Liver (tissue), 8 donors: ENCODE measurements at regions not wholly inside any gene's neighbourhood (a gene's known extent, or its start where the extent isn't known, plus 50 kb on each side); places are given as distances from the start of the nearest gene placed in this dataset.

Experiments
- DNase-seq: peaks from one replicate; pipeline ENCODE4 v3.0.0-alpha.2; 2017; ENCODE audit warnings: low spot score
- H3K27ac ChIP-seq, 2 donors: one replicate each; pipeline ENCODE4 v1.7.0; 2013; ENCODE audit warnings: inconsistent platforms in 2 of 2, low read length in 2 of 2, control low read depth in 1 of 2, low read depth in 1 of 2, mild to moderate bottlenecking in 1 of 2
- H3K27me3 ChIP-seq, 4 donors: one replicate each; pipeline versions ENCODE4 v1.6.1 to v1.7.0; 2013; ENCODE audit warnings: low read length in 3 of 4, inconsistent platforms in 1 of 4, mild to moderate bottlenecking in 1 of 4, moderate library complexity in 1 of 4; ENCODE audit not compliant: control insufficient read depth in 4 of 4, insufficient read depth in 4 of 4
- H3K36me3 ChIP-seq, 4 donors: one replicate each; pipeline versions ENCODE4 v1.6.1 to v1.7.0; 2013; ENCODE audit warnings: low read length in 3 of 4, mild to moderate bottlenecking in 3 of 4, low read depth in 1 of 4, moderate library complexity in 1 of 4; ENCODE audit not compliant: control insufficient read depth in 4 of 4, insufficient read depth in 3 of 4
- H3K4me1 ChIP-seq, 4 donors: one replicate each; pipeline versions ENCODE4 v1.6.1 to v1.7.0; 2013; ENCODE audit warnings: low read length in 3 of 4, mild to moderate bottlenecking in 3 of 4, moderate library complexity in 1 of 4; ENCODE audit not compliant: control insufficient read depth in 4 of 4, insufficient read depth in 4 of 4
- H3K4me3 ChIP-seq, 3 donors: one replicate each; pipeline versions ENCODE4 v1.6.1 to v1.7.0; 2013; ENCODE audit warnings: low read length in 3 of 3, control low read depth in 1 of 3, low read depth in 1 of 3, mild to moderate bottlenecking in 1 of 3
- H3K9ac ChIP-seq, 2 donors: one replicate each; pipeline ENCODE4 v1.7.0; 2013; ENCODE audit warnings: low read length in 2 of 2, mild to moderate bottlenecking in 2 of 2, moderate library complexity in 2 of 2, control low read depth in 1 of 2, low read depth in 1 of 2
- H3K9me3 ChIP-seq, 4 donors: one replicate each; pipeline versions ENCODE4 v1.6.1 to v1.7.0; 2013; ENCODE audit warnings: low read length in 3 of 4; ENCODE audit not compliant: control insufficient read depth in 4 of 4
- EGR1 ChIP-seq, 2 donors: IDR thresholded peaks; 2 replicates each; pipeline ENCODE4 v1.6.1; 2016 to 2018; ENCODE audit warnings: antibody characterized with exemption in 2 of 2, low read depth in 2 of 2
- FOXA1 ChIP-seq: IDR thresholded peaks from 2 replicates; pipeline ENCODE4 v1.6.1; 2016; ENCODE audit warnings: antibody characterized with exemption
- FOXA2 ChIP-seq: IDR thresholded peaks from 2 replicates; pipeline ENCODE4 v1.6.1; 2016; ENCODE audit warnings: antibody characterized with exemption
- HNF4A ChIP-seq, 2 donors: conservative IDR thresholded peaks; 2 replicates each; pipeline ENCODE4 v1.6.1; 2016; ENCODE audit warnings: antibody characterized with exemption in 2 of 2, mild to moderate bottlenecking in 2 of 2
- HNF4G ChIP-seq: IDR thresholded peaks from 2 replicates; pipeline ENCODE4 v1.6.1; 2016; ENCODE audit warnings: antibody characterized with exemption
- JUND ChIP-seq, 2 donors: IDR thresholded peaks; 2 replicates each; pipeline ENCODE4 v1.6.1; 2016; ENCODE audit warnings: antibody characterized with exemption in 2 of 2
- NR2F2 ChIP-seq: IDR thresholded peaks from 2 replicates; pipeline ENCODE4 v1.6.1; 2016; ENCODE audit warnings: antibody characterized with exemption
- RAD21 ChIP-seq, 2 donors: IDR thresholded peaks; 2 replicates each; pipeline ENCODE4 v1.6.1; 2016; ENCODE audit warnings: antibody characterized with exemption in 2 of 2, mild to moderate bottlenecking in 2 of 2
- RXRA ChIP-seq, 2 donors: IDR thresholded peaks; 2 replicates each; pipeline ENCODE4 v1.6.1; 2017 to 2018; ENCODE audit warnings: antibody characterized with exemption in 2 of 2, mild to moderate bottlenecking in 1 of 2
- SP1 ChIP-seq: IDR thresholded peaks from 2 replicates; pipeline ENCODE4 v1.6.1; 2018; ENCODE audit warnings: antibody characterized with exemption, mild to moderate bottlenecking
- TAF1 ChIP-seq: conservative IDR thresholded peaks from 2 replicates; pipeline ENCODE4 v1.6.1; 2016; ENCODE audit warnings: antibody characterized with exemption, mild to moderate bottlenecking
- YY1 ChIP-seq: IDR thresholded peaks from 2 replicates; pipeline ENCODE4 v1.6.1; 2016; ENCODE audit warnings: antibody characterized with exemption, mild to moderate bottlenecking
- WGBS: extraction: QIAGEN DNeasy Blood & Tissue Kit; methylation state at CpG from one replicate; pipeline ENCODE4 v1.1.7; 2013; 5-methylcytosine and 5-hydroxymethylcytosine counted together
- TF ChIP-seq, protein P1 (sequence below): IDR thresholded peaks from 2 replicates; pipeline ENCODE4 v1.6.1; 2016; ENCODE audit warnings: antibody characterized with exemption, mild to moderate bottlenecking
- TF ChIP-seq, protein P2 (sequence below): IDR thresholded peaks from 2 replicates; pipeline ENCODE4 v1.6.1; 2016; ENCODE audit warnings: antibody characterized with exemption
- TF ChIP-seq, protein P3 (sequence below): IDR thresholded peaks from 2 replicates; pipeline ENCODE4 v1.6.1; 2016; ENCODE audit warnings: antibody characterized with exemption
- TF ChIP-seq, protein P4 (sequence below): fragments of 150-350 bp; IDR thresholded peaks from 2 replicates; pipeline ENCODE4 v1.5.1; 2017; ENCODE audit warnings: improper control_type of control experiment, low read depth, low read length; ENCODE audit not compliant: missing input control
- TF ChIP-seq, protein P5 (sequence below): IDR thresholded peaks from 2 replicates; pipeline ENCODE4 v1.6.1; 2016; ENCODE audit warnings: antibody characterized with exemption
- donor health status: healthy.
- donor health status: healthy.
- donor health status: healthy.
- donor health status: healthy.
- donor health status: healthy.

DNA sequence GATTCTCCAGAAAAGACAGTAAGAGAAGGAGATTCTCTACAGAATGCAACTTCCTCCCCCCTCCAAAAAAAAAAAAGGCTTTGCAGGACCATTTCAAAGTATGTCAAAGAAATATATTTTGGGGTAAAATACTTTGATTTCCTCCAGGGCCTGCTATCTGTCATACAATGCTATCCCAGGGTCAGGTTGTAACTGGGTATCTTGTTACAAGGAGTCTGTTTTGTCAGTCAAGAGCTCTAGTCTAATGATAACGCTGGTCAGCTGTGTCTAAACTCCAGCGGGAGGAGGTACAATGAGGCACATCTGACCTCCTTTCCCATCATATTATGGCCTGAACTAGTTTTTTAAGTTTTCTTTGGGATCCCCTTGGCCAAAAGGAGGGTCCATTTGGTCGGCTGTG, 408.4 kb upstream of the CDH5 start:
- Histone ChIP-seq H3K4me1 (peaks cover 0 to 13% (median 12%) of the 10 kb centered on the region in 4 donors), H3K27me3 (no peaks in the 10 kb centered on the region), H3K36me3 (no peaks in the 10 kb centered on the region), H3K4me3 (no peak overlapping the region), H3K27ac (no peak overlapping the region), H3K9me3 (no peaks in the 10 kb centered on the region), H3K9ac (no peak overlapping the region)
- WGBS, result 60% methylated on average over 3 of the region's 3 CpGs
- TF ChIP-seq, protein P1, sequence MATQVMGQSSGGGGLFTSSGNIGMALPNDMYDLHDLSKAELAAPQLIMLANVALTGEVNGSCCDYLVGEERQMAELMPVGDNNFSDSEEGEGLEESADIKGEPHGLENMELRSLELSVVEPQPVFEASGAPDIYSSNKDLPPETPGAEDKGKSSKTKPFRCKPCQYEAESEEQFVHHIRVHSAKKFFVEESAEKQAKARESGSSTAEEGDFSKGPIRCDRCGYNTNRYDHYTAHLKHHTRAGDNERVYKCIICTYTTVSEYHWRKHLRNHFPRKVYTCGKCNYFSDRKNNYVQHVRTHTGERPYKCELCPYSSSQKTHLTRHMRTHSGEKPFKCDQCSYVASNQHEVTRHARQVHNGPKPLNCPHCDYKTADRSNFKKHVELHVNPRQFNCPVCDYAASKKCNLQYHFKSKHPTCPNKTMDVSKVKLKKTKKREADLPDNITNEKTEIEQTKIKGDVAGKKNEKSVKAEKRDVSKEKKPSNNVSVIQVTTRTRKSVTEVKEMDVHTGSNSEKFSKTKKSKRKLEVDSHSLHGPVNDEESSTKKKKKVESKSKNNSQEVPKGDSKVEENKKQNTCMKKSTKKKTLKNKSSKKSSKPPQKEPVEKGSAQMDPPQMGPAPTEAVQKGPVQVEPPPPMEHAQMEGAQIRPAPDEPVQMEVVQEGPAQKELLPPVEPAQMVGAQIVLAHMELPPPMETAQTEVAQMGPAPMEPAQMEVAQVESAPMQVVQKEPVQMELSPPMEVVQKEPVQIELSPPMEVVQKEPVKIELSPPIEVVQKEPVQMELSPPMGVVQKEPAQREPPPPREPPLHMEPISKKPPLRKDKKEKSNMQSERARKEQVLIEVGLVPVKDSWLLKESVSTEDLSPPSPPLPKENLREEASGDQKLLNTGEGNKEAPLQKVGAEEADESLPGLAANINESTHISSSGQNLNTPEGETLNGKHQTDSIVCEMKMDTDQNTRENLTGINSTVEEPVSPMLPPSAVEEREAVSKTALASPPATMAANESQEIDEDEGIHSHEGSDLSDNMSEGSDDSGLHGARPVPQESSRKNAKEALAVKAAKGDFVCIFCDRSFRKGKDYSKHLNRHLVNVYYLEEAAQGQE, result no peak
- no peak for TF ChIP-seq RXRA (IDR thresholded peaks at IDR 0.05)
- no peak for TF ChIP-seq TAF1
- no peak for DNase-seq

DNA sequence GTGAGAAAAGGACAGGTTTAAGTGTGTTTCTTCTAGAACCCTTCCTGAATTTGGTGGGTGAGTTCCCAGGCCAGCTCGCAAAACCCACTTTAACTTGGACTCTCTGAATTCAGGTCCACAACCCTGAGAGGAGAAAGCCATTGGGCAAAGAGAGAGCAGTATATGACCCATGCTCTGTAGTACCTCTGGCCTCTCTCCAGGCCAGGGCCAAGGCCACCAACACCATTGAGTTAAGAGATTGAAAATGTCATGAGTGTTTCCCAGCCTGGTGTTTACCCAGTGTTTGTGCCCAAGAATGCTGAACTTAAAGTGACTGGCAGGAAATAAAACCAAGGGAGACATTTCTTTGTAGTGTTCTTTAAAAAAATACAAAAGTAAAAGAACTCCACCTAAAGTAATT, 410.4 kb upstream of the CDH5 start:
- no peak for DNase-seq
- Histone ChIP-seq H3K27me3 (no peaks in the 10 kb centered on the region), H3K9ac (no peak overlapping the region), H3K27ac (no peak overlapping the region), H3K9me3 (no peaks in the 10 kb centered on the region), H3K36me3 (no peaks in the 10 kb centered on the region), H3K4me1 (peaks cover 0 to 13% (median 12%) of the 10 kb centered on the region in 4 donors), H3K4me3 (no peak overlapping the region)
- TF ChIP-seq FOXA2, result no peak
- no peak for TF ChIP-seq TAF1
- peak in 1 of 2 donors; percentile 64 for TF ChIP-seq RXRA (IDR thresholded peaks at IDR 0.05)
- TF ChIP-seq HNF4A (conservative IDR thresholded peaks at IDR 0.05), result peak; percentile 12 to 64
- WGBS, result 83% methylated on average over 1 of the region's 1 CpG

DNA sequence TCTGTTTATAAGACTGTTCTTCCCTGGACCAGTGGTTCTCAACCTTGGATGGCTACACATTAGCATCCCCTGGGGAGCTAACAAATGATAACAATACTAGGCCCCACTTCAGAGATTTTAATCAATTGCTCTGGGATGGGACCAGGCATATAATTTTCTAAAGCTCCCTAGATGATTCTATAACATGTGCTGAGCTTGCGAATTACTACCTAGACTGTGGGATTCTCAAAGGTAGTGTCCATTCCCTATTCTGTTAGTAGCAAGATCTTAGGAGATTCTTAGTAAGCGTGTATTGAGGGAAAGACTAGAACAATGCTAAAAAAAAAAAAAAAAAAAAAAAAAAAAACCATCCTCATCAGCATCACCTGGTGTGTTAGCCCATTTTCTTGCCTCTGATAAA, 412.0 kb upstream of the CDH5 start:
- WGBS, result 96% methylated on average over 2 of the region's 2 CpGs
- TF ChIP-seq, protein P2, sequence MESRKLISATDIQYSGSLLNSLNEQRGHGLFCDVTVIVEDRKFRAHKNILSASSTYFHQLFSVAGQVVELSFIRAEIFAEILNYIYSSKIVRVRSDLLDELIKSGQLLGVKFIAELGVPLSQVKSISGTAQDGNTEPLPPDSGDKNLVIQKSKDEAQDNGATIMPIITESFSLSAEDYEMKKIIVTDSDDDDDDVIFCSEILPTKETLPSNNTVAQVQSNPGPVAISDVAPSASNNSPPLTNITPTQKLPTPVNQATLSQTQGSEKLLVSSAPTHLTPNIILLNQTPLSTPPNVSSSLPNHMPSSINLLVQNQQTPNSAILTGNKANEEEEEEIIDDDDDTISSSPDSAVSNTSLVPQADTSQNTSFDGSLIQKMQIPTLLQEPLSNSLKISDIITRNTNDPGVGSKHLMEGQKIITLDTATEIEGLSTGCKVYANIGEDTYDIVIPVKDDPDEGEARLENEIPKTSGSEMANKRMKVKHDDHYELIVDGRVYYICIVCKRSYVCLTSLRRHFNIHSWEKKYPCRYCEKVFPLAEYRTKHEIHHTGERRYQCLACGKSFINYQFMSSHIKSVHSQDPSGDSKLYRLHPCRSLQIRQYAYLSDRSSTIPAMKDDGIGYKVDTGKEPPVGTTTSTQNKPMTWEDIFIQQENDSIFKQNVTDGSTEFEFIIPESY, result no peak
- no peak for TF ChIP-seq HNF4G
- TF ChIP-seq TAF1, result no peak
- TF ChIP-seq YY1, result no peak
- no peak for TF ChIP-seq FOXA2
- no peak for TF ChIP-seq RXRA (IDR thresholded peaks at IDR 0.05)
- TF ChIP-seq, protein P1, result no peak
- TF ChIP-seq, protein P3, sequence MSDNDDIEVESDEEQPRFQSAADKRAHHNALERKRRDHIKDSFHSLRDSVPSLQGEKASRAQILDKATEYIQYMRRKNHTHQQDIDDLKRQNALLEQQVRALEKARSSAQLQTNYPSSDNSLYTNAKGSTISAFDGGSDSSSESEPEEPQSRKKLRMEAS, result no peak
- no peak for TF ChIP-seq NR2F2
- TF ChIP-seq, protein P4, sequence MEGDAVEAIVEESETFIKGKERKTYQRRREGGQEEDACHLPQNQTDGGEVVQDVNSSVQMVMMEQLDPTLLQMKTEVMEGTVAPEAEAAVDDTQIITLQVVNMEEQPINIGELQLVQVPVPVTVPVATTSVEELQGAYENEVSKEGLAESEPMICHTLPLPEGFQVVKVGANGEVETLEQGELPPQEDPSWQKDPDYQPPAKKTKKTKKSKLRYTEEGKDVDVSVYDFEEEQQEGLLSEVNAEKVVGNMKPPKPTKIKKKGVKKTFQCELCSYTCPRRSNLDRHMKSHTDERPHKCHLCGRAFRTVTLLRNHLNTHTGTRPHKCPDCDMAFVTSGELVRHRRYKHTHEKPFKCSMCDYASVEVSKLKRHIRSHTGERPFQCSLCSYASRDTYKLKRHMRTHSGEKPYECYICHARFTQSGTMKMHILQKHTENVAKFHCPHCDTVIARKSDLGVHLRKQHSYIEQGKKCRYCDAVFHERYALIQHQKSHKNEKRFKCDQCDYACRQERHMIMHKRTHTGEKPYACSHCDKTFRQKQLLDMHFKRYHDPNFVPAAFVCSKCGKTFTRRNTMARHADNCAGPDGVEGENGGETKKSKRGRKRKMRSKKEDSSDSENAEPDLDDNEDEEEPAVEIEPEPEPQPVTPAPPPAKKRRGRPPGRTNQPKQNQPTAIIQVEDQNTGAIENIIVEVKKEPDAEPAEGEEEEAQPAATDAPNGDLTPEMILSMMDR, result no peak
- no peak for TF ChIP-seq EGR1 (IDR thresholded peaks at IDR 0.05; ENCODE audit: low read depth in 2 of 2)
- no peak for TF ChIP-seq JUND (IDR thresholded peaks at IDR 0.05)
- TF ChIP-seq, protein P5, sequence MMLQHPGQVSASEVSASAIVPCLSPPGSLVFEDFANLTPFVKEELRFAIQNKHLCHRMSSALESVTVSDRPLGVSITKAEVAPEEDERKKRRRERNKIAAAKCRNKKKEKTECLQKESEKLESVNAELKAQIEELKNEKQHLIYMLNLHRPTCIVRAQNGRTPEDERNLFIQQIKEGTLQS, result no peak
- no peak for TF ChIP-seq FOXA1
- no peak for TF ChIP-seq SP1
- no peak for TF ChIP-seq RAD21 (IDR thresholded peaks at IDR 0.05)
- no peak for DNase-seq
- Histone ChIP-seq H3K36me3 (no peaks in the 10 kb centered on the region), H3K27ac (no peak overlapping the region), H3K4me1 (peaks cover 0 to 3% (median 2%) of the 10 kb centered on the region in 4 donors), H3K9ac (no peak overlapping the region), H3K4me3 (no peak overlapping the region), H3K9me3 (no peaks in the 10 kb centered on the region), H3K27me3 (no peaks in the 10 kb centered on the region)
